Memory B cell (primary cell): ENCODE measurements at regions not wholly inside any gene's neighbourhood (a gene's known extent, or its start where the extent isn't known, plus 50 kb on each side); places are given as distances from the start of the nearest gene placed in this dataset.

ENCODE experiments used
- ATAC-seq: fragments of 150-1000 bp; cut with Tn5 transposase; 2 replicates; pipeline ENCODE4 v1.10.0; 2021; ENCODE audit warnings: low read depth, mild to moderate bottlenecking, moderate library complexity
- DNase-seq, 2 donors: peaks; one replicate each; pipeline ENCODE4 v3.0.0; 2022; ENCODE audit warnings: low spot score in 2 of 2
- H3K27ac Mint-ChIP-seq: one replicate; pipeline ENCODE4 v1.8.0; 2022; ENCODE audit warnings: mild to moderate bottlenecking, moderate library complexity, mixed read lengths
- H3K27me3 Mint-ChIP-seq: one replicate; pipeline ENCODE4 v1.8.0; 2022; ENCODE audit warnings: mixed read lengths
- H3K36me3 Mint-ChIP-seq: one replicate; pipeline ENCODE4 v1.8.0; 2022; ENCODE audit warnings: mild to moderate bottlenecking, mixed read lengths
- H3K4me1 Mint-ChIP-seq: one replicate; pipeline ENCODE4 v1.8.0; 2022; ENCODE audit warnings: mixed read lengths
- H3K4me3 Mint-ChIP-seq: one replicate; pipeline ENCODE4 v1.8.0; 2022; ENCODE audit warnings: mild to moderate bottlenecking, moderate library complexity, mixed read lengths
- H3K9me3 Mint-ChIP-seq: one replicate; pipeline ENCODE4 v1.8.0; 2022; ENCODE audit warnings: mixed read lengths

GRCh38 chr3:10555263-10555662 lies 49.9 kb upstream of the ATP2B2 start:
- H3K9me3 Mint-ChIP-seq = no peaks in the 10 kb centered on the region
- DNase-seq (no peak), ATAC-seq (no peak)
- H3K27me3 Mint-ChIP-seq = peaks cover 9% of the 10 kb centered on the region
- H3K4me3 Mint-ChIP-seq = no peak overlapping the region
- H3K36me3 Mint-ChIP-seq = no peaks in the 10 kb centered on the region
- no peak overlapping the region for H3K27ac Mint-ChIP-seq
- H3K4me1 Mint-ChIP-seq = peaks cover 7% of the 10 kb centered on the region

GRCh38 chr3:10556312-10556711 lies 50.9 kb upstream of the ATP2B2 start:
- Mint-ChIP-seq H3K9me3 (no peaks in the 10 kb centered on the region), H3K4me3 (no peak overlapping the region), H3K36me3 (no peaks in the 10 kb centered on the region), H3K4me1 (peaks cover 7% of the 10 kb centered on the region), H3K27me3 (peaks cover 13% of the 10 kb centered on the region), H3K27ac (no peak overlapping the region)
- DNase-seq (no peak), ATAC-seq (no peak)

GRCh38 chr3:10557250-10557649 lies 51.9 kb upstream of the ATP2B2 start:
- Mint-ChIP-seq H3K4me3 (no peak overlapping the region), H3K27me3 (peaks cover 13% of the 10 kb centered on the region), H3K9me3 (peaks cover 1% of the 10 kb centered on the region), H3K27ac (no peak overlapping the region), H3K4me1 (peaks cover 9% of the 10 kb centered on the region), H3K36me3 (no peaks in the 10 kb centered on the region)
- DNase-seq = no peak
- ATAC-seq = no peak

GRCh38 chr3:10557781-10558373 lies 52.5 kb upstream of the ATP2B2 start:
- DNase-seq (no peak), ATAC-seq (no peak)
- no peak overlapping the region for H3K27ac Mint-ChIP-seq
- H3K27me3 Mint-ChIP-seq = peaks cover 13% of the 10 kb centered on the region
- H3K9me3 Mint-ChIP-seq = peaks cover 1% of the 10 kb centered on the region
- no peaks in the 10 kb centered on the region for H3K36me3 Mint-ChIP-seq
- H3K4me3 Mint-ChIP-seq = no peak overlapping the region
- H3K4me1 Mint-ChIP-seq = peaks cover 5% of the 10 kb centered on the region

- Mint-ChIP-seq H3K36me3 (no peaks in the 10 kb centered on the region), H3K27ac (no peak overlapping the region)
Measured at GRCh38 chr3:10558736-10559135, 53.4 kb upstream of the ATP2B2 start.

GRCh38 chr3:10560060-10560861 lies 54.9 kb upstream of the ATP2B2 start:
- ATAC-seq = no peak
- Mint-ChIP-seq H3K9me3 (peaks cover 5% of the 10 kb centered on the region), H3K27ac (no peak overlapping the region), H3K4me3 (no peak overlapping the region), H3K36me3 (peaks cover 1% of the 10 kb centered on the region), H3K4me1 (peaks cover 10% of the 10 kb centered on the region), H3K27me3 (peaks cover 13% of the 10 kb centered on the region)
- no peak for DNase-seq

More at GRCh38 chr3:10558736-10559135, 53.4 kb upstream of the ATP2B2 start:
- peaks cover 1% of the 10 kb centered on the region for H3K9me3 Mint-ChIP-seq
- DNase-seq (no peak), ATAC-seq (no peak)
- no peak overlapping the region for H3K4me3 Mint-ChIP-seq
- peaks cover 13% of the 10 kb centered on the region for H3K27me3 Mint-ChIP-seq
- peaks cover 10% of the 10 kb centered on the region for H3K4me1 Mint-ChIP-seq

GRCh38 chr3:10561162-10561945 lies 56.0 kb upstream of the ATP2B2 start:
- DNase-seq = no peak
- peaks cover 5% of the 10 kb centered on the region for H3K9me3 Mint-ChIP-seq
- peaks cover 15% of the 10 kb centered on the region for H3K27me3 Mint-ChIP-seq
- no peak overlapping the region for H3K4me3 Mint-ChIP-seq
- H3K36me3 Mint-ChIP-seq = peaks cover 1% of the 10 kb centered on the region
- no peak overlapping the region for H3K27ac Mint-ChIP-seq
- ATAC-seq = no peak
- peaks cover 14% of the 10 kb centered on the region for H3K4me1 Mint-ChIP-seq

- H3K9me3 Mint-ChIP-seq = peaks cover 5% of the 10 kb centered on the region
- DNase-seq (no peak), ATAC-seq (no peak)
- H3K36me3 Mint-ChIP-seq = peaks cover 1% of the 10 kb centered on the region
- H3K27me3 Mint-ChIP-seq = peaks cover 14% of the 10 kb centered on the region
- no peak overlapping the region for H3K27ac Mint-ChIP-seq
- peaks cover 14% of the 10 kb centered on the region for H3K4me1 Mint-ChIP-seq
- H3K4me3 Mint-ChIP-seq = no peak overlapping the region
Measured at GRCh38 chr3:10561946-10562560, 56.7 kb upstream of the ATP2B2 start.

- Mint-ChIP-seq H3K4me1 (peaks cover 14% of the 10 kb centered on the region), H3K27me3 (peaks cover 15% of the 10 kb centered on the region), H3K4me3 (no peak overlapping the region), H3K36me3 (peaks cover 1% of the 10 kb centered on the region), H3K9me3 (peaks cover 5% of the 10 kb centered on the region), H3K27ac (no peak overlapping the region)
- ATAC-seq (peak; percentile 82), DNase-seq (no peak)
Measured at GRCh38 chr3:10563396-10563795, 58.0 kb upstream of the ATP2B2 start.

- DNase-seq (no peak), ATAC-seq (no peak)
- Mint-ChIP-seq H3K27me3 (peaks cover 12% of the 10 kb centered on the region), H3K27ac (no peak overlapping the region), H3K9me3 (peaks cover 5% of the 10 kb centered on the region), H3K36me3 (peaks cover 1% of the 10 kb centered on the region), H3K4me1 (peaks cover 12% of the 10 kb centered on the region), H3K4me3 (no peak overlapping the region)
Measured at GRCh38 chr3:10565814-10566213, 60.4 kb upstream of the ATP2B2 start.

- ATAC-seq (no peak), DNase-seq (no peak)
- Mint-ChIP-seq H3K4me1 (peaks cover 12% of the 10 kb centered on the region), H3K9me3 (peaks cover 5% of the 10 kb centered on the region), H3K4me3 (no peak overlapping the region), H3K27me3 (peaks cover 12% of the 10 kb centered on the region), H3K36me3 (peaks cover 1% of the 10 kb centered on the region), H3K27ac (no peak overlapping the region)
Measured at GRCh38 chr3:10566451-10566850, 61.1 kb upstream of the ATP2B2 start.

GRCh38 chr3:10568549-10568948 lies 63.2 kb upstream of the ATP2B2 start:
- H3K4me1 Mint-ChIP-seq = peaks cover 4% of the 10 kb centered on the region
- H3K9me3 Mint-ChIP-seq = peaks cover 3% of the 10 kb centered on the region
- H3K27me3 Mint-ChIP-seq = peaks cover 12% of the 10 kb centered on the region
- H3K4me3 Mint-ChIP-seq = no peak overlapping the region
- H3K36me3 Mint-ChIP-seq = peaks cover 1% of the 10 kb centered on the region
- DNase-seq (no peak), ATAC-seq (no peak)
- no peak overlapping the region for H3K27ac Mint-ChIP-seq

GRCh38 chr3:10570196-10570946 lies 65.0 kb upstream of the ATP2B2 start:
- H3K36me3 Mint-ChIP-seq = no peaks in the 10 kb centered on the region
- H3K4me3 Mint-ChIP-seq = no peak overlapping the region
- peaks cover 4% of the 10 kb centered on the region for H3K4me1 Mint-ChIP-seq
- H3K27me3 Mint-ChIP-seq = peaks cover 19% of the 10 kb centered on the region
- no peak for ATAC-seq
- H3K9me3 Mint-ChIP-seq = no peaks in the 10 kb centered on the region
- H3K27ac Mint-ChIP-seq = no peak overlapping the region
- DNase-seq = no peak
